ENCODE measurements at regions not wholly inside any gene's neighbourhood (a gene's known extent, or its start where the extent isn't known, plus 50 kb on each side); places are given as distances from the start of the nearest gene placed in this dataset.

DNA sequence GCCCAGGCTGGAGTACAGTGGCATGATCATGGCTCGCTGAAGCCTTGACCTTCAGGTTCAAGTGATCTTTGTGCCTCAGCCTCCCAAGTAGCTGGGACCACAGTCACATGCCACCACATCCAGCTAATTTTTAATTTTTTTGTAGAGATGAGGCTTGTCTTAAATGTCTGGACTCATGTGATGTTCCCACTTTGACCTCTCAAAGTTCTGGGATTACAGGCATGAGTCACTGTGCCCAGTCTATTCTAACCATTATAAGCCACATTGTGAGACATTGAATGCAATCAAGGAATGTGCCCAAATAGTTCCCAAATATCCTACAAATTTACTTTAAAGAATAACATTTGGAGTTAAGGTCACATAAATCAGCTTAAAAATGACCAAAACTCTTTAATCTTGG is 130.7 kb upstream of the ARID2 start:
- no peak for TF ChIP-seq POLR2A (IDR thresholded peaks at IDR 0.05)
- TF ChIP-seq, protein P1, sequence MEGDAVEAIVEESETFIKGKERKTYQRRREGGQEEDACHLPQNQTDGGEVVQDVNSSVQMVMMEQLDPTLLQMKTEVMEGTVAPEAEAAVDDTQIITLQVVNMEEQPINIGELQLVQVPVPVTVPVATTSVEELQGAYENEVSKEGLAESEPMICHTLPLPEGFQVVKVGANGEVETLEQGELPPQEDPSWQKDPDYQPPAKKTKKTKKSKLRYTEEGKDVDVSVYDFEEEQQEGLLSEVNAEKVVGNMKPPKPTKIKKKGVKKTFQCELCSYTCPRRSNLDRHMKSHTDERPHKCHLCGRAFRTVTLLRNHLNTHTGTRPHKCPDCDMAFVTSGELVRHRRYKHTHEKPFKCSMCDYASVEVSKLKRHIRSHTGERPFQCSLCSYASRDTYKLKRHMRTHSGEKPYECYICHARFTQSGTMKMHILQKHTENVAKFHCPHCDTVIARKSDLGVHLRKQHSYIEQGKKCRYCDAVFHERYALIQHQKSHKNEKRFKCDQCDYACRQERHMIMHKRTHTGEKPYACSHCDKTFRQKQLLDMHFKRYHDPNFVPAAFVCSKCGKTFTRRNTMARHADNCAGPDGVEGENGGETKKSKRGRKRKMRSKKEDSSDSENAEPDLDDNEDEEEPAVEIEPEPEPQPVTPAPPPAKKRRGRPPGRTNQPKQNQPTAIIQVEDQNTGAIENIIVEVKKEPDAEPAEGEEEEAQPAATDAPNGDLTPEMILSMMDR (IDR thresholded peaks at IDR 0.05 in 4 of 5, conservative IDR thresholded peaks at IDR 0.05 in 1 of 5): no peak
